HCT116 (cell line): ENCODE measurements at regions not wholly inside any gene's neighbourhood (a gene's known extent, or its start where the extent isn't known, plus 50 kb on each side); places are given as distances from the start of the nearest gene placed in this dataset.
"Not testable (repeated sequence)": the region's sequence is repeated elsewhere in the genome, so short reads cannot be mapped to it uniquely, and the experiment has no call there.

Experiments used
- ATAC-seq: fragments of 200-7000 bp; cut with Tn5 transposase; 2 replicates; pipeline ENCODE4 v1.9.1; 2020; ENCODE audit warnings: mild to moderate bottlenecking, moderate library complexity
- BruUV-seq: library from RNA; stranded (reverse); fragments of 400-500 nt; replicated peaks from 2 replicates; lab custom pipeline; 2021; lab: Mats Ljungman, UMichigan
- CTCF ChIA-PET: fragments of 300-600 bp; sonication (Branson Sonifier 250); formaldehyde crosslinking; loops from one replicate; lab custom pipeline; 2021; ENCODE audit warnings: antibody characterized with exemption; lab: Charles Lee
- POLR2A ChIA-PET: fragments of 300-600, 350-600 bp; sonication (Branson Sonifier 250); formaldehyde crosslinking; loops from one replicate; lab custom pipeline; 2021; ENCODE audit warnings: antibody characterized with exemption; lab: Charles Lee
- RAD21 ChIA-PET, 2 experiments: fragments of 300-600 bp; sonication (Branson Sonifier 250); formaldehyde crosslinking; loops; one replicate each; lab custom pipeline; 2023; ENCODE audit warnings: low total read pairs in 2 of 2; ENCODE audit not compliant: uncharacterized antibody in 2 of 2, unreplicated experiment in 2 of 2, low non-redundant PET in 1 of 2; lab: Charles Lee
- DNase-seq: peaks from one replicate; pipeline ENCODE4 v3.0.0-alpha.2; 2010; ENCODE audit warnings: low read depth, low spot score
- H2AFZ ChIP-seq: fragments of 200-600 bp; shearing (Covaris generic), sonication (generic); 2 replicates; pipeline ENCODE4 v1.6.1; 2017; ENCODE audit warnings: low read depth, mixed run types, mixed read lengths, antibody characterized with exemption, low read length; ENCODE audit not compliant: poor library complexity, severe bottlenecking
- H3K27ac ChIP-seq: 2 replicates; pipeline ENCODE4 v1.5.1; 2012; ENCODE audit warnings: low read depth, low read length
- H3K27me3 ChIP-seq: fragments of 200-600 bp; sonication (generic); 2 replicates; pipeline ENCODE4 v1.6.1; 2016; ENCODE audit warnings: mixed run types, low read length, mixed read lengths; ENCODE audit not compliant: insufficient read depth
- H3K36me3 ChIP-seq, 2 experiments: fragments of 200-500 bp in 1 of 2; fragments of 200-600 bp in 1 of 2; sonication (Bioruptor generic) in 1 of 2; sonication (generic) in 1 of 2; 2 replicates each; pipeline versions ENCODE4 v1.5.1 to v1.6.1; 2014 to 2016; ENCODE audit warnings: low read length in 2 of 2, inconsistent platforms in 1 of 2, mixed read lengths in 1 of 2, mixed run types in 1 of 2; ENCODE audit not compliant: insufficient read depth in 2 of 2, control insufficient read depth in 1 of 2
- H3K4me1 ChIP-seq, 2 experiments: fragments of 200-600 bp in 1 of 2; sonication (generic) in 1 of 2; 2 replicates each; pipeline versions ENCODE4 v1.5.1 to v1.6.1; 2012 to 2017; ENCODE audit warnings: low read length in 2 of 2, inconsistent platforms in 1 of 2, mild to moderate bottlenecking in 1 of 2, mixed read lengths in 1 of 2, mixed run types in 1 of 2, moderate library complexity in 1 of 2; ENCODE audit not compliant: insufficient read depth in 2 of 2, control insufficient read depth in 1 of 2
- H3K4me2 ChIP-seq: fragments of 200-600 bp; sonication (generic); 2 replicates; pipeline ENCODE4 v1.6.1; 2017; ENCODE audit warnings: mixed run types, low read length, mixed read lengths
- H3K4me3 ChIP-seq, 2 experiments: fragments of 200-600 bp in 1 of 2; sonication (generic) in 1 of 2; replicated peaks in 1 of 2; 2 replicates each; pipeline ENCODE4 v1.5.1; 2011 to 2016; ENCODE audit warnings: low read length in 2 of 2, control low read depth in 1 of 2, low read depth in 1 of 2, mild to moderate bottlenecking in 1 of 2, mixed read lengths in 1 of 2, mixed run types in 1 of 2
- H3K79me2 ChIP-seq: fragments of 200-600 bp; sonication (generic); 2 replicates; pipeline ENCODE4 v1.6.1; 2017; ENCODE audit warnings: mild to moderate bottlenecking, mixed run types, low read length, moderate library complexity, mixed read lengths; ENCODE audit not compliant: insufficient read depth
- H3K9ac ChIP-seq: fragments of 200-600 bp; sonication (generic); 2 replicates; pipeline ENCODE4 v1.6.1; 2016; ENCODE audit warnings: low read length, mixed read lengths
- H3K9me2 ChIP-seq: fragments of 200-600 bp; sonication (generic), shearing (Covaris generic); 2 replicates; pipeline ENCODE4 v1.6.1; 2017; ENCODE audit warnings: mixed run types, mild to moderate bottlenecking, moderate library complexity; ENCODE audit not compliant: insufficient read depth
- H3K9me3 ChIP-seq, 2 experiments: fragments of 200-500 bp in 1 of 2; fragments of 200-600 bp in 1 of 2; sonication (Bioruptor generic) in 1 of 2; sonication (generic) in 1 of 2; 2 replicates each; pipeline ENCODE4 v1.6.1; 2014 to 2017; ENCODE audit warnings: low read length in 2 of 2, mixed read lengths in 2 of 2, inconsistent platforms in 1 of 2, low read depth in 1 of 2, mild to moderate bottlenecking in 1 of 2, mixed run types in 1 of 2, moderate library complexity in 1 of 2; ENCODE audit not compliant: control insufficient read depth in 1 of 2, insufficient read depth in 1 of 2
- H4K20me1 ChIP-seq: fragments of 200-600 bp; sonication (generic), shearing (Covaris generic); 2 replicates; pipeline ENCODE4 v1.6.1; 2017; ENCODE audit warnings: mixed run types, mild to moderate bottlenecking, moderate library complexity; ENCODE audit not compliant: insufficient read depth
- CBX3 ChIP-seq: IDR thresholded peaks from 2 replicates; pipeline ENCODE4 v1.6.1; 2012; ENCODE audit warnings: low read depth
- CEBPB ChIP-seq: IDR thresholded peaks from 2 replicates; pipeline ENCODE4 v1.6.1; 2012; ENCODE audit warnings: low read depth
- EGR1 ChIP-seq: IDR thresholded peaks from 2 replicates; pipeline ENCODE4 v1.6.1; 2012; ENCODE audit warnings: low read depth
- ELF1 ChIP-seq: IDR thresholded peaks from 2 replicates; pipeline ENCODE4 v1.6.1; 2012; ENCODE audit warnings: low read depth, borderline replicate concordance
- EZH2 ChIP-seq: fragments of 200-600 bp; sonication (generic); IDR thresholded peaks from 2 replicates; pipeline ENCODE4 v1.6.1; 2017; ENCODE audit warnings: antibody characterized with exemption, mixed run types
- POLR2A ChIP-seq: IDR thresholded peaks from 2 replicates; pipeline ENCODE4 v1.7.0; 2011; ENCODE audit warnings: borderline replicate concordance; ENCODE audit not compliant: insufficient read depth, insufficient read length; ENCODE audit errors: extremely low read depth
- POLR2AphosphoS5 ChIP-seq: IDR thresholded peaks from 2 replicates; pipeline ENCODE4 v1.6.1; 2011; ENCODE audit warnings: mild to moderate bottlenecking, low read depth, low read length, moderate library complexity
- RAD21 ChIP-seq: IDR thresholded peaks from 2 replicates; pipeline ENCODE4 v1.6.1; 2012; ENCODE audit warnings: low read depth, mild to moderate bottlenecking
- SIN3A ChIP-seq: IDR thresholded peaks from 2 replicates; pipeline ENCODE4 v1.6.1; 2012; ENCODE audit warnings: low read depth
- SP1 ChIP-seq: IDR thresholded peaks from 2 replicates; pipeline ENCODE4 v1.6.1; 2012; ENCODE audit warnings: low read depth
- SRF ChIP-seq: IDR thresholded peaks from 2 replicates; pipeline ENCODE4 v1.6.1; 2012; ENCODE audit warnings: low read depth
- YY1 ChIP-seq: IDR thresholded peaks from 2 replicates; pipeline ENCODE4 v1.6.1; 2011; ENCODE audit warnings: low read length, low read depth, moderate library complexity, mild to moderate bottlenecking; ENCODE audit not compliant: insufficient replicate concordance; ENCODE audit errors: extremely low read depth
- ZFX ChIP-seq: fragments of 450-650 bp; IDR thresholded peaks from 2 replicates; pipeline ENCODE4 v1.6.1; 2017
- ZNF274 ChIP-seq: fragments of 200-500 bp; sonication (Bioruptor generic); IDR thresholded peaks from 2 replicates; pipeline ENCODE4 v1.6.1; 2014; ENCODE audit warnings: mild to moderate bottlenecking, low read depth, low read length, inconsistent platforms
- intact Hi-C: fragments of 100-400 bp; cut with micrococcal nuclease; formaldehyde crosslinking; loops from 2 replicates; pipeline ENCODE4 v1.10.0; 2022
- TF ChIP-seq, protein P1 (sequence below): IDR thresholded peaks from 2 replicates; pipeline ENCODE4 v1.6.1; 2012
- TF ChIP-seq, protein P2 (sequence below): IDR thresholded peaks from 2 replicates; pipeline ENCODE4 v1.6.1; 2012; ENCODE audit warnings: low read depth

DNA sequence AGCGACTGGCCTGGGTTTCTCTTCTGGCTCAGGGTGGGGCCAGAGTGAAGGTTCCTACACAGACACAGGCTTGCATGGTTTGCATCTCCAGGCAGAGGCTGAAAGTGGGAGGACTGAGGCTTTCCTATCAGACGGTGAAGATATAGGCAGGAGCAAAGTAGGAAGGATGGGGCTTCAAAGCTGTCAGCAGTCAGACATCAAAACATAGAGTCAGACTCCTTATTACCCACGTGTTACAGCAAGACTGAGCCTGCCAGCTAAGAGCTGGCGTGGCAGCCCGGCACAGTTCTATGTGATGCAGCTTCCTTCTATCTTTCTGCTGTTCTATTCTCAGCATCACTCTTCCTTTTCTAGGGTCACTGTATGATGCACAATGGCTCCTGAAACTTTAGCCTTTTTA, 445.1 kb downstream of the DOK5 start (continued):
- no peak for TF ChIP-seq POLR2AphosphoS5
- no peak for TF ChIP-seq ZFX
- TF ChIP-seq EGR1 = no peak
- TF ChIP-seq ZNF274 = no peak
- TF ChIP-seq ELF1 = no peak

DNA sequence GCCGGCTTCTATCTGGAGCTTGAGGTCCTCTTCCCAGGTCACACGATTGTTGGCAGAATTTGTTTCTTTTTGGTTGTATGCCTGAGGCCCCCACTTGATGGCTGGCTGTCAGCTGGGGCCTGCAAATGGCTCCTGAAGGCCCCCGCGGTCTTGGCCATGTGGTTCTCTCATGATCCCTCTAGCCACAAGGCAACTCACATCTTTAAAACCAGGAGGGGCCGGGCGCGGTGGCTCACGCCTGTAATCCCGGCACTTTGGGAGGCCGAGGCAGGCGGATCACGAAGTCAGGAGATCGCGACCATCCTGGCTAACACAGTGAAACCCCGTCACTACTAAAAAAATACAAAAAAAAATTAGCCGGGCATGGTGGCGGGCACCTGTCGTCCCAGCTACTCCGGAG, 443.6 kb downstream of the DOK5 start:
- H4K20me1 ChIP-seq, H3K27me3 ChIP-seq, POLR2A ChIA-PET, ATAC-seq, CTCF ChIA-PET, RAD21 ChIA-PET, H3K36me3 ChIP-seq, H3K4me1 ChIP-seq, H3K9ac ChIP-seq, H3K79me2 ChIP-seq, H3K4me3 ChIP-seq, DNase-seq, H3K9me2 ChIP-seq, H3K27ac ChIP-seq, BruUV-seq, intact Hi-C loops, H2AFZ ChIP-seq, H3K4me2 ChIP-seq: not testable (repeated sequence)
- peaks cover 12 to 25% of the 10 kb centered on the region in 2 experiments; a peak in 2 of 4 replicates for H3K9me3 ChIP-seq

DNA sequence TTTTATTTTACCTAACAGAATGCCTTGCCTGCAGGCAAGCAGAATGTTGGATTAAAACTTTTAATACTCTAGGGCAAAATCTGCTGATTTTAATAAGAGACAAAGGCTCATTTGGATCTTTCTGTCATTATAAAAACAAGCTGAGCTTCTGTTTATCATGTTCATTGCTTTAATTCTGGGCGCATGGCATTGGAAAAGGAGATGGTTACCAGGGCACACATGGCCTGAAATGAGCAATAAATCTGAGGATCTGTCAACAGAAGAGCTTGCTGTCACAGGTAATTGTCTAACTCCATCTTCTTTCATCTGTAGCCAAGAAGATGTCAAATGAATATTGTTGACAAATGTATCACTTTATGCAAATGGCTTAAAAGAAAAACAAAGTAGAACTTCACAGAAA, 439.6 kb downstream of the DOK5 start:
- Histone ChIP-seq H3K27ac (no peak overlapping the region), H3K4me3 (no peak overlapping the region), H3K9me3 (peaks cover 11 to 25% of the 10 kb centered on the region in 2 experiments; a peak in 2 of 4 replicates), H4K20me1 (no peaks in the 10 kb centered on the region), H3K4me2 (no peak overlapping the region), H3K27me3 (no peaks in the 10 kb centered on the region), H2AFZ (no peak overlapping the region), H3K4me1 (no peaks in the 10 kb centered on the region), H3K9ac (no peak overlapping the region), H3K36me3 (no peaks in the 10 kb centered on the region), H3K79me2 (no peaks in the 10 kb centered on the region), H3K9me2 (no peaks in the 10 kb centered on the region)
- no TSS peak for BruUV-seq
- ATAC-seq (no peak), DNase-seq (no peak)
- intact Hi-C loops = no loop called here
- POLR2A ChIA-PET = no interaction called here
- CTCF ChIA-PET = no interaction called here
- RAD21 ChIA-PET = no interaction called here
- TF ChIP-seq ZFX = no peak
- TF ChIP-seq, protein P1, sequence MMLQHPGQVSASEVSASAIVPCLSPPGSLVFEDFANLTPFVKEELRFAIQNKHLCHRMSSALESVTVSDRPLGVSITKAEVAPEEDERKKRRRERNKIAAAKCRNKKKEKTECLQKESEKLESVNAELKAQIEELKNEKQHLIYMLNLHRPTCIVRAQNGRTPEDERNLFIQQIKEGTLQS = no peak
- no peak for TF ChIP-seq EZH2
- no peak for TF ChIP-seq SP1
- no peak for TF ChIP-seq CEBPB
- TF ChIP-seq SRF = no peak
- no peak for TF ChIP-seq CBX3
- no peak for TF ChIP-seq SIN3A
- no peak for TF ChIP-seq ZNF274
- TF ChIP-seq POLR2A = no peak
- TF ChIP-seq YY1 = no peak
- TF ChIP-seq RAD21 = no peak
- no peak for TF ChIP-seq ELF1
- TF ChIP-seq, protein P2, sequence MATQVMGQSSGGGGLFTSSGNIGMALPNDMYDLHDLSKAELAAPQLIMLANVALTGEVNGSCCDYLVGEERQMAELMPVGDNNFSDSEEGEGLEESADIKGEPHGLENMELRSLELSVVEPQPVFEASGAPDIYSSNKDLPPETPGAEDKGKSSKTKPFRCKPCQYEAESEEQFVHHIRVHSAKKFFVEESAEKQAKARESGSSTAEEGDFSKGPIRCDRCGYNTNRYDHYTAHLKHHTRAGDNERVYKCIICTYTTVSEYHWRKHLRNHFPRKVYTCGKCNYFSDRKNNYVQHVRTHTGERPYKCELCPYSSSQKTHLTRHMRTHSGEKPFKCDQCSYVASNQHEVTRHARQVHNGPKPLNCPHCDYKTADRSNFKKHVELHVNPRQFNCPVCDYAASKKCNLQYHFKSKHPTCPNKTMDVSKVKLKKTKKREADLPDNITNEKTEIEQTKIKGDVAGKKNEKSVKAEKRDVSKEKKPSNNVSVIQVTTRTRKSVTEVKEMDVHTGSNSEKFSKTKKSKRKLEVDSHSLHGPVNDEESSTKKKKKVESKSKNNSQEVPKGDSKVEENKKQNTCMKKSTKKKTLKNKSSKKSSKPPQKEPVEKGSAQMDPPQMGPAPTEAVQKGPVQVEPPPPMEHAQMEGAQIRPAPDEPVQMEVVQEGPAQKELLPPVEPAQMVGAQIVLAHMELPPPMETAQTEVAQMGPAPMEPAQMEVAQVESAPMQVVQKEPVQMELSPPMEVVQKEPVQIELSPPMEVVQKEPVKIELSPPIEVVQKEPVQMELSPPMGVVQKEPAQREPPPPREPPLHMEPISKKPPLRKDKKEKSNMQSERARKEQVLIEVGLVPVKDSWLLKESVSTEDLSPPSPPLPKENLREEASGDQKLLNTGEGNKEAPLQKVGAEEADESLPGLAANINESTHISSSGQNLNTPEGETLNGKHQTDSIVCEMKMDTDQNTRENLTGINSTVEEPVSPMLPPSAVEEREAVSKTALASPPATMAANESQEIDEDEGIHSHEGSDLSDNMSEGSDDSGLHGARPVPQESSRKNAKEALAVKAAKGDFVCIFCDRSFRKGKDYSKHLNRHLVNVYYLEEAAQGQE = no peak
